Middle frontal gyrus (tissue), 1 donor: ENCODE measurements at regions not wholly inside any gene's neighbourhood (a gene's known extent, or its start where the extent isn't known, plus 50 kb on each side); places are given as distances from the start of the nearest gene placed in this dataset.
"Not testable (repeated sequence)": the region's sequence is repeated elsewhere in the genome, so short reads cannot be mapped to it uniquely, and the experiment has no call there.

Experiments
- DNase-seq: peaks from one replicate; pipeline ENCODE4 v3.0.0-alpha.2; 2015; ENCODE audit warnings: low spot score; ENCODE audit errors: extremely low spot score

- no peak for DNase-seq
These were observed 57.6 kb downstream of the CCDC59 start for GRCh38 chr12:82300611-82301010.

GRCh38 chr12:82299319-82300025 is 58.7 kb downstream of the CCDC59 start:
- DNase-seq = no peak

GRCh38 chr12:82290415-82290814 is 67.8 kb downstream of the CCDC59 start:
- no peak for DNase-seq

GRCh38 chr12:82281335-82281734 is 76.9 kb downstream of the CCDC59 start:
- DNase-seq = not testable (repeated sequence)

- no peak for DNase-seq
These were observed 78.6 kb downstream of the CCDC59 start for GRCh38 chr12:82279536-82280058.

GRCh38 chr12:82277582-82277981 is 80.6 kb downstream of the CCDC59 start:
- DNase-seq = no peak

GRCh38 chr12:82242729-82243128 is 115.5 kb downstream of the CCDC59 start:
- no peak for DNase-seq

- no peak for DNase-seq
These were observed 132.3 kb downstream of the CCDC59 start for GRCh38 chr12:82225871-82226270.

GRCh38 chr12:82223426-82223825 is 134.8 kb downstream of the CCDC59 start:
- DNase-seq = no peak

- no peak for DNase-seq
These were observed 141.7 kb downstream of the CCDC59 start for GRCh38 chr12:82216475-82216874.

GRCh38 chr12:82213761-82214160 is 144.4 kb downstream of the CCDC59 start:
- no peak for DNase-seq

GRCh38 chr12:82210882-82211281 is 147.3 kb downstream of the CCDC59 start:
- no peak for DNase-seq

- DNase-seq = no peak
These were observed 148.7 kb downstream of the CCDC59 start for GRCh38 chr12:82209533-82209932.

- DNase-seq = no peak
These were observed 150.6 kb downstream of the CCDC59 start for GRCh38 chr12:82207556-82207955.

GRCh38 chr12:82203086-82203485 is 155.1 kb downstream of the CCDC59 start:
- no peak for DNase-seq

- no peak for DNase-seq
These were observed 170.6 kb downstream of the CCDC59 start for GRCh38 chr12:82187595-82187994.

- peak; percentile 7 for DNase-seq
These were observed 171.2 kb downstream of the CCDC59 start for GRCh38 chr12:82187011-82187410.

GRCh38 chr12:82186282-82186681 is 171.9 kb downstream of the CCDC59 start:
- no peak for DNase-seq

- DNase-seq = no peak
These were observed 173.3 kb downstream of the CCDC59 start for GRCh38 chr12:82184844-82185243.

GRCh38 chr12:82182601-82183190 is 175.5 kb downstream of the CCDC59 start:
- no peak for DNase-seq

- no peak for DNase-seq
These were observed 181.3 kb downstream of the CCDC59 start for GRCh38 chr12:82176761-82177490.

- no peak for DNase-seq
These were observed 182.2 kb downstream of the CCDC59 start for GRCh38 chr12:82176026-82176425.
